GM12801 (cell line): ENCODE measurements at regions not wholly inside any gene's neighbourhood (a gene's known extent, or its start where the extent isn't known, plus 50 kb on each side); places are given as distances from the start of the nearest gene placed in this dataset.

ENCODE experiments used
- CTCF ChIP-seq: IDR thresholded peaks from one replicate; pipeline ENCODE4 v1.5.1; 2011; ENCODE audit warnings: control low read depth; ENCODE audit not compliant: insufficient read length; ENCODE audit errors: extremely low read depth

- TF ChIP-seq CTCF, result no peak
Observed at GRCh38 chr7:25822823-25823222, 329.2 kb upstream of the NFE2L3 start.

- no peak for TF ChIP-seq CTCF
Observed at GRCh38 chr7:25823571-25823970, 328.4 kb upstream of the NFE2L3 start.

- TF ChIP-seq CTCF, result no peak
Observed at GRCh38 chr7:25828468-25828867, 323.5 kb upstream of the NFE2L3 start.

- no peak for TF ChIP-seq CTCF
Observed at GRCh38 chr7:25829663-25830062, 322.3 kb upstream of the NFE2L3 start.

GRCh38 chr7:25830215-25830614 is 321.8 kb upstream of the NFE2L3 start:
- TF ChIP-seq CTCF, result no peak

- no peak for TF ChIP-seq CTCF
Observed at GRCh38 chr7:25831062-25831691, 320.8 kb upstream of the NFE2L3 start.

- TF ChIP-seq CTCF, result no peak
Observed at GRCh38 chr7:25831831-25832411, 320.1 kb upstream of the NFE2L3 start.
